SKM-1 treated with dmso at 0.1 percent for 144 hours (cell line): ENCODE measurements at regions not wholly inside any gene's neighbourhood (a gene's known extent, or its start where the extent isn't known, plus 50 kb on each side); places are given as distances from the start of the nearest gene placed in this dataset.
"Not testable (repeated sequence)": the region's sequence is repeated elsewhere in the genome, so short reads cannot be mapped to it uniquely, and the experiment has no call there.

Source experiments
- DNase-seq: peaks from one replicate; lab custom pipeline; 2025; ENCODE audit not compliant: unreplicated experiment; lab: John Stamatoyannopoulos, UW

DNA sequence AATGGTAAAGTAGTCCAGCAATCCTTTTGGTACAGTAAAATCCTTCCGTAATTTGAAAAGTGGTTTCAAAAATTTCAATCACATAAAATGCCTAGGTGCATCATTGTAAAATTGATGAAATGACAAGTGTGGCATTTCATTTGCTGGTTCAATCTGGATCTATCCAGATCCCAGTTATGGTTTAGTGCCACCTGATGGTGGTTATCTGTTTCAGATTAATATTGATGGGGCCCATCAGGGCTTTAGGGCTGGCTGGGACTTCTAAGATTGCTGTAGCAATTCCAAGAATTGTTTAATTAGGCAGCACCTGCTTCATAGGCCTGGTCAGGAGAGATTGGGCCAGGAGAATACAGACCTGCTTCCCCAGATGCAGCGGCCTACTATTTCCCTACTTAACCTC, 55.5 kb upstream of the PIK3C3 start:
- DNase-seq = no peak

DNA sequence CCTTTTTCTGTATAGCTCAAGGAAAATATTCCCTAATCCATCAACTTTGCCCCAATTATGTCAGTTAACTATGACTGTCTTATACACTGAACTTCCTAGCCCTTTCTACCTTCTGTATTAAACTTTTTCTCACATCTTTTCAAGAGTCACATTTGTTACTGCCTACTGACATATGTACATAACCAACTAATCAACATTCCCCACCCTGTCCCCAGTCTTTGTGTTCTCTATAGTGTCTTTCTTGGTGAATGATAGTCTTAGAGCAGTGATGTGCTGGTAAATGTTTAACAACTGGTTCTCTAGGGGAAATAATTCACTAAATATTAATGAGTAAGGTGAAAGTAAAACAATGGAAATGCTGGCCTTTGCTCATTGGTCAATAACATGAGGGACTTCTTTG, 61.6 kb upstream of the PIK3C3 start:
- DNase-seq = no peak

DNA sequence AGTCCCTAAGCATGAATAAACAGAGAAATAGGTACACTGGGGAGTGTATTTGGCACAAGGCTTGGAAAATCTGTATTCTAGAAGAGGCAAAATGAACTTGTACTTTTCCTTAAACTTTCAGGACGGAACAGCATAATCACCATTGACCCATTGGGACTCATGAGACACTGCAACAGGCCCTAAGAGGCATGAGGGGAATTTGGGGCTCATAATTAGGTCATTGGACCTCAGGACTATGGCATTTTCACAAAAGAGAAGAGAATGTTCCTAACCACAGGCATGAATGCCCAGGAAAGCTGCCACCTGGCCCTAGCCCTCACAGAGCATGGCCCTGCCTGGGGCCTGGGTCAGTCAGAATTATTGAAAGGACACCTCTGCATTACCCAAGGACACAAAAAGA, 67.9 kb upstream of the PIK3C3 start:
- DNase-seq = no peak

DNA sequence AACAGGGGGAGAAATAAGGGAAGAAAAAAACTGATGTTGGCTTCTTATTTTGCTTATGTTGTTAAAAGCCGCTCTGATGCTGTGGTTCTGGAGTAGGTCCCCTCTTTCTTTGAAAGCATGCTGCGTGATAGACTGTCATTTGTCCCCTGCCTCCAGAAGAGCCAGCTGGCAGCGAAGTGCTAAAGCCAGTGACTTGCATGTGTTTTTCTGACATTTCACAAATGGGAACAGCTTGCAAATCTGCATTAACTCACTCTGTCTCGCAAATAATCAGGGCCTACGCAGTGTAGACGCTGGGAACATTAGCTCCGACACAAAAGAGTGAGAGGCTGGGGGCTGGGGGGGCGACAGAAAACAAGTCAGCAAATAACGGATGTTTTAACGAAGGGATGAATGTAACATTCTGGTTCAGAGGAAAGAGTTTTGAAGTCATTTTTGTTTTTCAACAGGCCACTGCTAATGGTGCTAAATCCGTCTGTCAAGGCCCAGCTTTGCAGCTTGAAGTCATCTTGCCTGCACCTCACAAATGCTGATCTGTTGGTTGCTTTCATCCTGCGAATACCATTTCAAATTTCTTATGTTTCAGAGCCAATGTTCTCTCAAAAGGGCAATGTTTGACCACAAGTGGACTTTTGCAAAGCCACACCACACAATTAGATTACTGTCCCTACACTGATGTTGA, 68.8 kb upstream of the PIK3C3 start:
- DNase-seq = no peak

DNA sequence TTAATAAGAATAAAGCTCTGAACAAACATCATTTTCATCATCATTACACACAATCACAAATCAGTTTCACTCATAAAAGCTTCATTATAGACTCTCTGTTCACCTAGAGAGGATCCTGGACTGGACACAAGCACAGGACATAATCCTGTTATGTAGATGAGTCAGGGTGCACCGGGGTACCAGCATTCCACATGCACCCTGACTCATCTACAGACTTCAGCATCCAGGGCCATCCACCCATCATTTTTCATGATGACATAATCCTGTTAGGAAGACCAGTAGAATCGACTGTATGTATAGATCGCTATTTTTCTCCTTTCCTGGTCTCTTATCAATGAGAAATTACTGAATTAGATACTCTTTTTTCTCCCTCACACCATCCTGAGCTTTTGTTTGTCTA, 73.7 kb upstream of the PIK3C3 start:
- no peak for DNase-seq

DNA sequence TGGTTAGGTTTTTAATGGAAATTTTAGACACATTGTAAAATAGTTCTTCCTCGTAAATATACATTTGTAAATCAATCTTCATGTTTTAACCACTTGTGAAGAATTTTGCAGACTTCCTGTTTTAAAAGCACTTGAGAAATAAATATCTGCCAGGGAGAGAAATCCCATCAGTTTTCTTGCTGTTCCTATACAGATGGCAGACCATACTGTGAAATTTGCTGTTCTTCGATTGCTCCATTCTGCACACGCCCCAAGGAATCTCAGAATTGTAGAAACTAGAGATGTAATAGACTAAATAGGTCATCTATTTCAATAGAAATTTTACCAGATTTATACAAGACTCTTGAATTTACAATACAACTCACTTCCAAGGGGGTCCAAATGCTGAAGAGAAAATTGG, 75.8 kb upstream of the PIK3C3 start:
- DNase-seq = no peak

DNA sequence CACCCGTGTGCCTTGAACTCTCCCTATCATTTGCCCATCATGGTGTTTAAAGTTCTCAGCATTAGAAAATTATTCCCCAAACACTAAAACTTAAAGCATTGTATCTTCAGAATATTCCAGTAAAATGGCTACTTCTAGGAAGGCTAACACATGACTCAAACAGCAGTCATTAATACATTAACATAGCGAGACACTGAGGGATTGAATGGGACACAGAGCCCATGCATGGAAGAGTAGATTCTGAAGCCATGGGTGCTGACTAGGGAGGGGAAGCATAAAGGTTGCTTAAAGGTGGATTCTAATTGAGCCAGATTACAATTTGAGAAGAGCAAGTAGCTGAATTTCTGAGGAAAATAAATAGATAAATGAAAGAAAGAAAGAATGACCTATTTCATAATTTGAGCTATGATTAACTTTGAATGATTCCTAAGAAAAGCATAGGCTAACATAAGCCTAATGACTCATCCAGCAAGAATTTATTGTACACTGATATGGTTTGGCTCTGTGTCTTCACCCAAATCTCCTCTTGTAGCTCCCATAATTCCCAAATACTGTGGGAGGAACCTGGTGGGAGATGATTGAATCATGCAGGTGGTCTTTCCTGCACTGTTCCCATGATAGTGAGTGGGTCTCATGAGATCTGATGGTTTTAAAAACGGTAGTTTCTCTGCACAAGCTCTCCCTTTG, 79.8 kb upstream of the PIK3C3 start:
- DNase-seq = no peak

DNA sequence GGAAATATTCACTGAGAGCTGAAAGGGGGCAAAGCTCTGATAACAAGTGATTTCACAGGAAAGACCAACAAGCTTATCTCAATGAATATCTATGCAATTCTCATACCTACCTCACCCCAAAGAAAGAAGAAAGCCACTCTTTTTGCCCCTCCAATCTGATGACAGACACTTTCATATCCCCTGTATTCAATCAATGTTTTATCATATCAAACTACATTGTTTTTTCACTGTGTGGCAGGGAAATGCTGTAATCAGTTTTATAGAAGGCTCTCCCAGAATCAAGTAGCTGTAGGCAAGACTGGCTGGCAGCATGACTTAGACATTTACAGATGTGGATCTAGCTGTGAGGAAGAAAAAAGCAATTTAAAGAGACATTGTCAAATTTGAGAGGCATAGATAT, 81.3 kb upstream of the PIK3C3 start:
- no peak for DNase-seq

DNA sequence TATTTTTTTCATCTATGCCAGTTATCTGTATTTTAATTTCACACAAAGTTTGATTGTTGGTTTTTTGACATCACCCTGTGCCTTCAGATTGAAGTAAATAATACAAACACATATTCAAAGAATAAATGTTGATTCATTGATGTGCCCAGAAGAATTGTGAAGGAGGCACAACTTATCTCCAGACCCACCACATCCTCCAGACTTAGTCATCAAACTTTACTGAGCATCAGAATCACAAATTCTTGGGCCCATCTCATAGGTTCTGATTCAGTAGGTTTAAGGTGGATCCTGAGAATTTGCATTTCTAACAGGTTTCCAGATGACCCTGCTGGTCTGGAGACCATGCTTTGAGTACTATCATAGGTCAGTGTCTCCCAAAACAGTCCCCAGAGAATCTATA, 82.8 kb upstream of the PIK3C3 start:
- DNase-seq = no peak

DNA sequence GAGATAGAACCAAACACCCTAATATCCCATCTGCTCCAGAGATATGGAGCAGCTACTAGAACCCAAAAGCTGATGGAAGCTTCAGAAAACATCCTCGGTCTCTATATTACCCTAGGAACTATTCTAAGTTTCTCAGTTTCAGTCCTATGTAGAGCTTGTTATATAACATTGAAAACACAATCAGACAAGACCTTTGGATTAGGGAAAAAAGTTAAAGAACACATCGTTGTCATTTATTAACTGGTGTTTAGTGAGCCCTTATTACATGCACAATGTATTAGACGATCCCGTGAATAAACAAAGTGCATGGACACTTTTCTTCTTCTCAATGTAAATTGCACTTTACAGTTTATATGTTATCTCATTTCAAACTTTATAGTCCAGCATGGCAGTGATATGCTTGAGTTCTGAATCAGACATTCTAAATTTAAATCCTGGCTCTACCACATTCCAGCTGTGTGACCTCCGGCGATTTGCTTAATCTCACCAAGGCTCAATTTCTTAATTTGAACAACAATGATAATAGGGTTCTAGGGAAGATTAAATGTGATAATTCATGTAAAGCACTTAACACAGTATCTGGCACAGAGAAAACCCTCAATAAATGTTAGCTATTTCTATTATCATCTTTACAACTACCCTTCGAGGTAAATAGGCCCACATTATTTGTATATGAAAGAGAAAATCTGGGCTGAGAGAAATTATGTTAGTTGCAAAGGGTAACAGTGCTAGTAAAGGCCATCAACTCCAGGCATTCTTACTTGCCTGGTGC, 83.6 kb upstream of the PIK3C3 start:
- DNase-seq = no peak

DNA sequence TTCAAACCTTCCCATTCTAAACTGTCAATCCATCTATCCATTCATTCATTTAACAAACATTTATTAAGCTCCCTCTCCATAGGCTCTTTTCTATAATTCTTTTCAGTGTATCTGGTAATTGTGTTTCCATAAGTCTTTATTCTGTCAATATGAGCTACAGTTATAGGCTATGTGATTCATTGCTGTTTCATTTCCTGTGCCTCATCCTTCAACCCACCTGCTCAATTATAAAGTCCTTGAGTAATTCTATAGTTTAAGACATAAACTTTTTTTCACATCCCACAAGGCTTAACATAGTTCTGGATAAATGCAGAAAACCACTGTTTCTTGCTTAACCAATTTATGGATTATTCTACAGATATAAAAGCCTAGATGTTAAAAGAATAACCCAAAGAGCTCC, 84.2 kb upstream of the PIK3C3 start:
- DNase-seq = no peak

DNA sequence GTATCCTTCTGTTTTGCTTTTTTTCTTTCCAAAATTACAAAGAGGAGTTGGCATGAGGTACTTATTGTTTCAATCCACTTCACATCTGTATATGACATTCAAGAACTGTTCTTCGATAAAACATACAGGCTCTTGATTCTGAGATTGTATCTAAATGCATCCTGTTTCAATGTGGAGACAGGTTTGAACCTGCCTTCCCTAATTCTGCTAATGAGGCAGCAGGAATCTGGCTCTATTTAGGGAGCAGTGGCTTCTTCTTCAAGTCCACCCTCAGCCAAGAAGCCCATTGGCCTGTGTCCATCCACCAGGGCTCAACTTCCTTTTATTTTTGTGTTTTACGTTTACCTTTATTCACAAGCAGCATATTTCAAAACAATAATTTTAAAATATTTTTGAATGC, 84.8 kb upstream of the PIK3C3 start:
- no peak for DNase-seq

DNA sequence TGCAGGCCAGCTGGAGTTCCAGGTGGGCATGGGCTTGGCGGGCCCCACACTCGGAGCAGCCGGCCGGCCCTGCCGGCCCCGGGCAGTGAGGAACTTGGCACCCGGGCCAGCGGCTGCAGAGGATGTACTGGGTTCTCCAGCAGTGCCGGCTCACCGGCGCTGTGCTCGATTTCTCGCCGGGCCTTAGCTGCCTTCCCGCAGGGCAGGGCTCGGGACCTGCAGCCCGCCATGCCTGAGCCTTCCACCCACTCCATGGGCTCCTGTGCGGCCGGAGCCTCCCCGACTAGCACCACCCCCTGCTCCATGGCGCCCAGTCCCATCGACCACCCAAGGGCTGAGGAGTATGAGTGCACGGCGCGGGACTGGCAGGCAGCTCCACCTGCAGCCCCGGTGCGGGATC, 89.2 kb upstream of the PIK3C3 start:
- not testable (repeated sequence) for DNase-seq

DNA sequence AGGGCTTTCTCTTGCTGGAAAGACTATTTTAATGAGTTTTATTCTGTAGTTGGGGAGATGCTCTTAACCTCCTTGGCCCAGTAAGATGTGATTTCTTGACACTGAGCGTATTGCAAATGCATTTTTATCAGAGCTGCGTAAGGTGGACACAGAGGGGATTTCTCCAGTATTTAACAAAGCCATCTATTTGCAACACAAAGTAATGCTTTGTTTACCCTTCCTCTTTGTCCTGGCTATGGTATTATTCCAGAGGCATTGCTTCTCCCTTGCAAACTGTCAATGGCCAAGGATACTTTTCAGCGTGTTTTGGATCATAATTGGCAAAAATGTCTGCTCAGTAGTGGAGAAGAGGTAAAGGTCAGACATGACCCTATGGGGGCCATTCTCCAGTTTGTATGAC, 90.8 kb upstream of the PIK3C3 start:
- no peak for DNase-seq

DNA sequence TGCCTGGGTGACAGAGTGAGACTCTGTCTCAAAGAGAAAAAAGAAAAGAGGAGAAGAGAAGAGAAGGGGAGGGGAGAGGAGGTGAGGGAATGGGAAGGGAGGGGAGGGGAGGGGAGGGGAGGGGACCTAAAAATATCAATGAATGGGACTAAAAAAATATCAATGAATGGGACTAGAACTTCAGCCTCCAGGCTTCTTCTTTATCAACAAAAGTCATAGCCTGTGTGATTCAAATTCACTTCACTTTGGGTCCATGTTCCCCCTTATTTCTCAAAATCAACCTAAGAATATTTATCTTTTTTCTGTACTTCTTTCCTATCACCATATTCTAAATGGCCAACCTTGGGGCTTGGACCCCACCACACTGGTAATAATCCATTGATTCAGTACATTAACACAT, 92.1 kb upstream of the PIK3C3 start:
- DNase-seq = no peak

DNA sequence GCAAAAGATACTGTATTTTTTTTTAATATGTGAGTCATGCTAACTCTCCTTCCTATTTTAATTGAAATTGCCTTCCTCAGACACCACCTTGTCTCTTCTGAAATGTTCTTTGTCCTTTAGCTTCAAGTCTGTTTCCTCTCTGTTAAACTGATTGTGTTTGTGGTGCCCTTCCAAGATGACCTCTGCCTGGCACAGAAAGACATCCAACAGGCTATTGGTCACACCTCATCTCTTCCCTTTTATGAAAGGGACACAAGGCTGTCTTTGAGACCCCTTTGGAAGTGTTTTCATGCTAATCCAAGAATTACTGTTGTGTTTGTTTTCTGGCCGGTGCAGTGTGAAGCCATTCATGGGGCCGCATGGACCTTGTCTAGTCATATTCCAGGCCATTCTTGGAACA, 94.0 kb upstream of the PIK3C3 start:
- no peak for DNase-seq

DNA sequence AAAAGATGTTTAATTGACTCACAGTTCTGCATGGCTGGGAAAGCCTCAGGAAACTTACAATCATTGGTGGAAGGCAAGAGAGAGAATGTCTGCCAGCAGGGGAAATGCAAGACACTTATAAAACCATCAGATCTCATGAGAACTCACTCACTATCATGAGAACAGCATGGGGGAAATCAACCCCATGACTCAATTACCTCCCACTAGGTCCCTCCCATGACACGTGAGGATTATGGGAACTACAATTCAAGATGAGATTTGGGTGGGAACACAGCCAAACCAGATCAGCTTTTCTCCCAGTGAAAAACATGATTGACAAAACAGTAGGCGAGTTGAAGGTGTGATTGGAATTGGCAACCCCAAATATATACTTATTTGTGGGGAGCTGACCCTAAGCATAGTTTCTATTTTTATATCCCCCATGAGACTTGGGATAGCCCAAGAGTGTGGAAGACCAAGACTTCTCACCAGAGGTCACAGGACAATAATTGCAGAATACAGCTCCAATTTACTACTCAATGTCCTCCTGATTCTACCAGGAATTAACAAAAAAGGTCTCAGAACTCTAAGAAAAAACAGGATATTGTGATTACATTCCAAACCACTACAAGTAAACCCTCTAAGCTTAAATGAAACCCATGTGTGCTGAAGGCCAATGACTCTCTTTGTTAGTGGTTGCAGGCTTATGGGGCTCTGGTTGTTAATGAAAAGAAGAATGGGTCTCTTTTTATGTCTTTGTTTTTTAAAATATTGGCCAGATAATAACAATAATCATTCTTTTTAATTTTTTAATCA, 96.1 kb upstream of the PIK3C3 start:
- no peak for DNase-seq

DNA sequence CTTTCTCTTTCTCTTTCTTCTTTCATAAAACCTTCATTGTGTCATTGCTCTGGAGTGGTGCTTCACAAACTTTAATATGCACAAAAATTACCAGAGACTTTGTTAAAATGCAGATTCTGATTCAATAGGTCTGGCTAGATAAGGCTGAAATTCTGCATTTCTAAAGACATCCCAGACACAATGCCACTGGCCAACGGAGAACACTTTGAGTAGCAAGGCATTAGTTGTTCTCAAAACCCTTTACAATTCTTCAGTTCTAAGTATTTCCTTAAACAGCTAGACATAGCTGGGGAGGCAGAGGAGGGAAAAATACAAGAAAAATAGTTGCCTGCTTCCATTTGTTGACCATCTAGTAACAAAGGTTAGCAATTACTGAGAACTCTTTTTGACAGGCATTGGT, 101.8 kb upstream of the PIK3C3 start:
- no peak for DNase-seq

DNA sequence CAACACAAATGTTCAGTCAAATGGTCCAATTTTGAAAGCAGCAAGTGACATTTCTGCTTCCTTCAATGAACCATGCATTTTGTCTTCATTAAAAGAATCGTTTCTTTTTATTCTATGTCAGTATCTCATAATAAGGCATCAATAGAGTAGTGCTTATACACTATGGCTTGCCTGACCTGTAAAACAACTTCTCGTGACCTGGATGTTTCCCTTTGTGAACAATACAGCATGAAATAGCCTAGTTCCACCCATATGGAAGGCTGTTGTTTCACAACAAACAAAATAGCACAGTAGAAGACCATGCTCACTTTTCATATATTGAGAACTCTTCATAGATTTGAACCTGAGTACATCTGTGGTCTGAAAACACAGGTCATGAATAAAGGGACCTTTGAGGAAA, 104.3 kb upstream of the PIK3C3 start:
- no peak for DNase-seq

DNA sequence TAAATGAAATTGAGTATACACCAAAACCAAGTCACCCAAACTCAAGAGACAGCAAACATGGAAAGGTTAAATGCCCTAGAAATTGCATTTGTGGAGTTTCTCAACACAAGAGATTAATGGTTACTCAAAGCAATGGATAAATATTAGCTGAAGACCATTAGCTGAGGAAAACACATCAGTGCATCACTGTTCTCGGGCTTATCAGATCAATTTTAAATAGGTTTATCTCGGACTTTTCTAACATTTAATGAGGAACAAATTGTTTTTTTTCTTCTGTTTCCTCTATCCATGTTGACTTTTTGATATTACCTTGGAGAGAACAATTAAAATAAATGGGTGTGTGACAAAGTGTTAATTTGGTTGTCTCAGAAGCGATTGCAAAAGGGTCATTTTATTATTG, 105.4 kb upstream of the PIK3C3 start:
- no peak for DNase-seq

DNA sequence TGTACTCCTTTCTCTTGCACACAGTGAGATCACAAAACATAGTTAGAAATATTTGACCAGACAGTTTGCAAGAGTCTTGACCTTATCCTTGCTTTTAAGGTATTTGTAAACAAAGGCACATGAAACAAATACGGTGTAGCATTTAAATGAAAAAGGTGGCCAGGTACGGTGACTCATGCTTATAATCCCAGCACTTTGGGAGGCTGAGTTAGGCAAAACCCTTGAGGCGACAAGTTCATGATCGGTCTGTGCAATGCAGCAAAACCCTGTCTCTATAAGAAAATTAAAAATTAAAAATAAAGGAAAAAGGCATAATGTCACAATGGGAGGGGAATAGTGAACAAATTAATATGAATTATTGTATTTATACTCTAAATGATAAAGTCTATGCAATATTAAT, 109.5 kb upstream of the PIK3C3 start:
- DNase-seq = no peak

DNA sequence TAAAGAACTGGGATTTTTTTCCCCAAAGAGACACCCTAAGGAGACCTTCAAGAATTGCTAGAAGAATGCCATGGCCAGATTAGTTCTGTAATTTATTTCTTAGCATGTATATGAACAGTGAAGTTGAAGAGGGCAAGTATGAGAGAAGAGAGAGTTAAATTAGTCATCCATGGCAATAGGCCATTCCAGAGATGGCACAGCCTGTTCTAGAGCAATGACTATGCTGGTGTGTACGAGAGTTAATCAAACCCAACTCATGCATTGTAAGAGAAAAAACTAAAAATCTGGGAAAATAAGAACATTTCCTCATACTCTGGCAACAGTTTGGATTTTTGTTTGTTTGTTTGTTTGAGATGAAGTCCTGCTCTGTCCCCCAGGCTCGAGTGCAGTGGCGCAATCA, 112.1 kb upstream of the PIK3C3 start:
- DNase-seq = no peak
